NCI-H82 treated with DMSO at 0.1 percent for 48 hours (cell line): ENCODE measurements at regions not wholly inside any gene's neighbourhood (a gene's known extent, or its start where the extent isn't known, plus 50 kb on each side); places are given as distances from the start of the nearest gene placed in this dataset.
"Not testable (repeated sequence)": the region's sequence is repeated elsewhere in the genome, so short reads cannot be mapped to it uniquely, and the experiment has no call there.

ENCODE experiments used
- DNase-seq: peaks from one replicate; lab custom pipeline; 2025; ENCODE audit not compliant: unreplicated experiment; lab: John Stamatoyannopoulos, UW

- DNase-seq, result no peak
Observed at GRCh38 chr7:113176836-113177235, 58.5 kb upstream of the SMIM30 start.

- DNase-seq, result not testable (repeated sequence)
Observed at GRCh38 chr7:113176180-113176579, 57.8 kb upstream of the SMIM30 start.

GRCh38 chr7:113175525-113176104 lies 57.3 kb upstream of the SMIM30 start:
- DNase-seq, result peak; percentile 50

- no peak for DNase-seq
Observed at GRCh38 chr7:113172726-113173125, 54.4 kb upstream of the SMIM30 start.

- no peak for DNase-seq
Observed at GRCh38 chr7:113170591-113170990, 52.2 kb upstream of the SMIM30 start.
